ENCODE measurements at regions not wholly inside any gene's neighbourhood (a gene's known extent, or its start where the extent isn't known, plus 50 kb on each side); places are given as distances from the start of the nearest gene placed in this dataset.

- Mint-ChIP-seq H3K4me3 (ENCODE audit: unreplicated experiment) (peak overlapping the region; percentile 45), H3K4me1 (ENCODE audit: low read depth) (peaks cover 18% of the 10 kb centered on the region), H3K36me3 (ENCODE audit: low read depth) (no peaks in the 10 kb centered on the region), H3K9me3 (ENCODE audit: low read depth) (no peaks in the 10 kb centered on the region), H3K27ac (ENCODE audit: unreplicated experiment) (peak overlapping the region; percentile 85), H3K27me3 (ENCODE audit: low read depth) (peaks cover 18% of the 10 kb centered on the region)
- no peak for TF ChIP-seq CTCF (IDR thresholded peaks at IDR 0.05)
- DNase-seq (ENCODE audit: low spot score): no peak
Measured at GRCh38 chr12:4089121-4089606, 184.4 kb upstream of the CCND2 start.

- Mint-ChIP-seq H3K9me3 (ENCODE audit: low read depth) (no peaks in the 10 kb centered on the region), H3K36me3 (ENCODE audit: low read depth) (no peaks in the 10 kb centered on the region), H3K27ac (ENCODE audit: unreplicated experiment) (no peak overlapping the region), H3K4me1 (ENCODE audit: low read depth) (peaks cover 15% of the 10 kb centered on the region), H3K27me3 (ENCODE audit: low read depth) (peaks cover 18% of the 10 kb centered on the region), H3K4me3 (ENCODE audit: unreplicated experiment) (no peak overlapping the region)
- TF ChIP-seq CTCF (IDR thresholded peaks at IDR 0.05): no peak
- DNase-seq (ENCODE audit: low spot score): no peak
Measured at GRCh38 chr12:4088451-4088850, 185.1 kb upstream of the CCND2 start.

- Mint-ChIP-seq H3K4me3 (ENCODE audit: unreplicated experiment) (no peak overlapping the region), H3K4me1 (ENCODE audit: low read depth) (peaks cover 12% of the 10 kb centered on the region), H3K27ac (ENCODE audit: unreplicated experiment) (no peak overlapping the region)
Measured at GRCh38 chr12:4086481-4086880, 187.1 kb upstream of the CCND2 start.

GRCh38 chr12:4084573-4084972 is 189.0 kb upstream of the CCND2 start:
- peaks cover under 1% of the 10 kb centered on the region for H3K9me3 Mint-ChIP-seq (ENCODE audit: low read depth)
- H3K4me3 Mint-ChIP-seq (ENCODE audit: unreplicated experiment): no peak overlapping the region
- H3K36me3 Mint-ChIP-seq (ENCODE audit: low read depth): no peaks in the 10 kb centered on the region
- no peak overlapping the region for H3K27ac Mint-ChIP-seq (ENCODE audit: unreplicated experiment)
- DNase-seq (ENCODE audit: low spot score): no peak
- peaks cover 18% of the 10 kb centered on the region for H3K27me3 Mint-ChIP-seq (ENCODE audit: low read depth)
- peaks cover 9% of the 10 kb centered on the region for H3K4me1 Mint-ChIP-seq (ENCODE audit: low read depth)
- TF ChIP-seq CTCF (IDR thresholded peaks at IDR 0.05): no peak

More at GRCh38 chr12:4086481-4086880, 187.1 kb upstream of the CCND2 start:
- Mint-ChIP-seq H3K27me3 (ENCODE audit: low read depth) (peaks cover 16% of the 10 kb centered on the region), H3K36me3 (ENCODE audit: low read depth) (no peaks in the 10 kb centered on the region), H3K9me3 (ENCODE audit: low read depth) (no peaks in the 10 kb centered on the region)
- TF ChIP-seq CTCF (IDR thresholded peaks at IDR 0.05): no peak
- no peak for DNase-seq (ENCODE audit: low spot score)

- no peak overlapping the region for H3K27ac Mint-ChIP-seq (ENCODE audit: unreplicated experiment)
- no peak overlapping the region for H3K4me3 Mint-ChIP-seq (ENCODE audit: unreplicated experiment)
- no peaks in the 10 kb centered on the region for H3K4me1 Mint-ChIP-seq (ENCODE audit: low read depth)
- DNase-seq (ENCODE audit: low spot score): no peak
- no peak for TF ChIP-seq CTCF (IDR thresholded peaks at IDR 0.05)
- no peaks in the 10 kb centered on the region for H3K36me3 Mint-ChIP-seq (ENCODE audit: low read depth)
- H3K9me3 Mint-ChIP-seq (ENCODE audit: low read depth): peaks cover 14% of the 10 kb centered on the region
- peaks cover 17% of the 10 kb centered on the region for H3K27me3 Mint-ChIP-seq (ENCODE audit: low read depth)
Measured at GRCh38 chr12:4082809-4083403, 190.7 kb upstream of the CCND2 start.
